AG04450 (cell line): ENCODE measurements at regions not wholly inside any gene's neighbourhood (a gene's known extent, or its start where the extent isn't known, plus 50 kb on each side); places are given as distances from the start of the nearest gene placed in this dataset.

Experiments
- CTCF ChIA-PET: fragments of 300-600, 350-600 bp; formaldehyde crosslinking; extraction: SDS; loops from one replicate; lab custom pipeline; 2022; ENCODE audit warnings: antibody characterized with exemption, inconsistent platforms; lab: Charles Lee
- POLR2A ChIA-PET: fragments of 350-600 bp; formaldehyde crosslinking; extraction: SDS; loops from one replicate; lab custom pipeline; 2021; ENCODE audit warnings: antibody characterized with exemption, inconsistent platforms; lab: Yijun Ruan, JAX
- DNase-seq: peaks from one replicate; pipeline ENCODE4 v3.0.0-alpha.2; 2011; ENCODE audit warnings: low read depth, low spot score
- H3K27ac ChIP-seq: one replicate; pipeline ENCODE4 v1.5.1; 2012; ENCODE audit warnings: low read depth, low read length, control low read depth
- H3K27me3 ChIP-seq: one replicate; pipeline ENCODE4 v1.6.0; 2012; ENCODE audit warnings: low read length; ENCODE audit not compliant: control insufficient read depth, insufficient read depth
- H3K4me3 ChIP-seq: 2 replicates; pipeline ENCODE4 v1.5.1; 2011; ENCODE audit warnings: mild to moderate bottlenecking, low read depth, low read length, control low read depth
- H3K9me3 ChIP-seq: 2 replicates; pipeline ENCODE4 v1.5.1; 2012; ENCODE audit warnings: low read length; ENCODE audit not compliant: control insufficient read depth, insufficient read depth
- CTCF ChIP-seq: IDR thresholded peaks from 2 replicates; pipeline ENCODE4 v1.5.1; 2011; ENCODE audit warnings: low read depth, low read length, control low read depth, inconsistent platforms

GRCh38 chr19:27754700-27755099 lies 1458.3 kb downstream of the UQCRFS1 start:
- POLR2A ChIA-PET = no interaction called here
- Histone ChIP-seq H3K27ac (no peak overlapping the region), H3K9me3 (peaks cover 6% of the 10 kb centered on the region; the same call in 1 of the 2 replicates), H3K4me3 (no peak overlapping the region), H3K27me3 (no peaks in the 10 kb centered on the region)
- no peak for TF ChIP-seq CTCF
- CTCF ChIA-PET = no interaction called here
- no peak for DNase-seq

DNA sequence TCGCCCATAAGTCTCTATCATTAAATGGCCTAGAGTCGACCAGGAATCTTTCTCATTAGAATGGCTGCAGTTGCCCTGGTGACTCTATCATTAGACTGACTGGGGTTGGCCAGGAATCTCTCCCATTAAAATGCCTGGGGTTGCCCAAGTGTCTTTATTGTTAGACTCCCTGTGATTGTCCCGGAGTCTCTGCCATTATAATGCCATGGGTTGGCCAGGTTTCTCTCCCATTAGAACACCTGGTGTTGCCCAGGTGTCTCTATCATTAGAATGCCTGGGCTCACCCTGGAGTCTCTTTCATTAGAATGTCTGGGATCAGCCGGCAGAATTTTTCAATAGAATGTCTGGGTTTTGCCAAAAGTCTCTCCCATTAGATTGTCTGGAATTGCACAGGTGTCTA lies 1459.3 kb downstream of the UQCRFS1 start:
- TF ChIP-seq CTCF = no peak
- CTCF ChIA-PET = no interaction called here
- Histone ChIP-seq H3K27ac (no peak overlapping the region), H3K4me3 (no peak overlapping the region), H3K9me3 (peaks cover 3% of the 10 kb centered on the region; the same call in 1 of the 2 replicates), H3K27me3 (no peaks in the 10 kb centered on the region)
- POLR2A ChIA-PET = no interaction called here
- DNase-seq = no peak

DNA sequence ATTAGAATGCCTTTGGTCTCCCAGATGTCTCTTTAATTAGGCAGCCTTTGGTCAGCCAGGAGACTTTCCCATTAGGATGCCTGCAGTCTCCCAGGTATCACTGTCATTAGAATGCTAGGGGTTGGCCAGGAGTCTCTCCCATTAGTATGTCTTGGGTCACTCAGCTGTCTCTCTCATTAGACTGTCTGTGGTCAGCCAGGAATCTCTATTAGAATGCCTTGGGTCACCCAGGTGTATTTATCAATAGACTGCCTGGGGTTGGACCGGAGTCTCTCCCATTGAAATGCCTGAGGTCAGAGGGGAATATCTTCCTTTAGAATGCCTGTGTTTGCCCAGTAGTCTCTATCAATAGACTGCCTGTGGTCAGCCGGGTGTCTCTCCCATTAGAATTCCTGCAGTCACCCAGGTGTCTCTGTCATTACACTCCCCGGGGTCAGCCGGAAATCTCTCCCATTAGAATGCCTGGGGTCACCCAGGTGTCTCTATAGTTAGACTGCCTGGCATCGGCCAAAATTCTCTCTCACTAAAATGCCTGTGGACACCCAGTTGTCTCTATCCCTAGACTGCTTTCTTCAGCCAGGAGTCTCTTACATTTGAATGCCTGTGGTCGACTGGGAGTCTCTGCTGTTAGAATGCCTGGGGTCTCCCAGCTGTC lies 1460.3 kb downstream of the UQCRFS1 start:
- ChIA-PET CTCF (no interaction called here), POLR2A (no interaction called here)
- H3K27me3 ChIP-seq = no peaks in the 10 kb centered on the region
- H3K4me3 ChIP-seq = no peak overlapping the region
- DNase-seq = no peak
- no peak for TF ChIP-seq CTCF
- H3K9me3 ChIP-seq = no peaks in the 10 kb centered on the region; the same call in 1 of the 2 replicates
- H3K27ac ChIP-seq = no peak overlapping the region

DNA sequence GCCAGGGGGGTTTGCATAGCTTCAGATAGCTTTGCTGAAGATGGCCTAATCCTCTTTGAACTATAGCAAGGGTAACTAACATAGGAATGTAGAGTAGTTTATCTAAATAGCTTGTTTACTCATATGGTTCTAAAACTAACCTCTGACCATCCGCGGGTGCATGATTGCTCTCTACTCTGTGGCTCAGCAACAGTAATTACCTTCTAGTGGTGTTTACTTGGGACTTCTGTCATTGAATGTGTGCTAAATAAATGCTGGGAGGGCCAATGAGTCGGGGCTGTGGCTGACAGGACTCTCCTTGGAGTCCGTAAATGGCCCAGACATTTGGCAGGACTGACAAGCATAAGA lies 1461.9 kb downstream of the UQCRFS1 start:
- ChIA-PET CTCF (no interaction called here), POLR2A (no interaction called here)
- DNase-seq = no peak
- H3K4me3 ChIP-seq = no peak overlapping the region
- peaks cover 4% of the 10 kb centered on the region for H3K9me3 ChIP-seq
- no peak for TF ChIP-seq CTCF
- no peak overlapping the region for H3K27ac ChIP-seq
- H3K27me3 ChIP-seq = no peaks in the 10 kb centered on the region

- no peak for TF ChIP-seq CTCF
- CTCF ChIA-PET = no interaction called here
- POLR2A ChIA-PET = no interaction called here
- Histone ChIP-seq H3K4me3 (no peak overlapping the region), H3K9me3 (peaks cover 4% of the 10 kb centered on the region), H3K27me3 (no peaks in the 10 kb centered on the region), H3K27ac (no peak overlapping the region)
- DNase-seq = no peak
These were observed 1462.4 kb downstream of the UQCRFS1 start for GRCh38 chr19:27750391-27751043.
